ENCODE measurements at regions not wholly inside any gene's neighbourhood (a gene's known extent, or its start where the extent isn't known, plus 50 kb on each side); places are given as distances from the start of the nearest gene placed in this dataset.

GRCh38 chr19:57047743-57048142 is 72.0 kb upstream of the USP29 start:
- H3K9me3 ChIP-seq (replicated peaks in 1 of 3) = no peaks in the 10 kb centered on the region
- intact Hi-C loops (cut with DNase I) = no loop called here
- 72 to 84% (median 81%) methylated on average over 3 of the region's 3 CpGs for WGBS, 4 donors

GRCh38 chr19:57050863-57051262 is 68.9 kb upstream of the USP29 start:
- intact Hi-C loops (cut with DNase I) = loop anchor here in 1 of 2 donors (10.0 kb wide), 1 partner anchor 46 kb away; no protein-coding TSS in a partner anchor
- Histone ChIP-seq H3K27me3 (no peaks in the 10 kb centered on the region), H3K9me3 (replicated peaks in 1 of 3) (no peaks in the 10 kb centered on the region), H3K27ac (no peak overlapping the region), H3K36me3 (replicated peaks in 1 of 2) (no peaks in the 10 kb centered on the region), H3K4me1 (replicated peaks in 1 of 2) (no peaks in the 10 kb centered on the region), H3K4me3 (no peak overlapping the region)
- TF ChIP-seq CTCF (IDR thresholded peaks at IDR 0.05) = no peak
- no peak for TF ChIP-seq POLR2A (IDR thresholded peaks at IDR 0.05)
- 72 to 81% (median 76%) methylated on average over 2 of the region's 2 CpGs for WGBS, 4 donors
- DNase-seq = no peak

More at GRCh38 chr19:57047743-57048142, 72.0 kb upstream of the USP29 start:
- no peak overlapping the region for H3K27ac ChIP-seq
- H3K27me3 ChIP-seq = no peaks in the 10 kb centered on the region
- no peaks in the 10 kb centered on the region for H3K36me3 ChIP-seq (replicated peaks in 1 of 2)
- H3K4me1 ChIP-seq (replicated peaks in 1 of 2) = no peaks in the 10 kb centered on the region
- no peak for DNase-seq
- TF ChIP-seq POLR2A (IDR thresholded peaks at IDR 0.05) (no peak), CTCF (IDR thresholded peaks at IDR 0.05) (no peak)
- no peak overlapping the region for H3K4me3 ChIP-seq

DNA sequence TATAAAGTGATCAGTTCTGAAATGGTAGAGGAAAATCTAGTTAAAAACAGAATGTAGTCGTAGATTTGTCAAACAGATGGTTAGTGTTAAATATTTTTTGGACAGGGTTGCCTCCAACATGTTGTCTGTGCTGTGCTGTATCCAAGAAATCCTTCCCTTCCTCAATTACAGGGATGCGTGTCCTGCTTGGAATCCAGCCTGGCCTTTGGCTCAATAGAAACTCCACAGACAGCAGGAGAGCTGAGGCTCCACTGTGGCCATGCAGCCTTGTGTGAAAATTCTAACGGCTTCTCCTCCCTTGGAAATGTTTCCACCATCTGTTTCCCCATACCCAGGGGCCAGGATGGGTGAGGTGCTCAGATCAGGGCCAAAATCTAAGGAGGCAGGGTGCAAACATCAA is 67.7 kb upstream of the USP29 start:
- TF ChIP-seq POLR2A (IDR thresholded peaks at IDR 0.05) = no peak
- 52 to 70% (median 58%) methylated on average over 3 of the region's 3 CpGs for WGBS, 4 donors
- Histone ChIP-seq H3K27me3 (no peaks in the 10 kb centered on the region), H3K4me3 (no peak overlapping the region), H3K4me1 (replicated peaks in 1 of 2) (peaks cover 0 to 6% of the 10 kb centered on the region in 2 donors), H3K9me3 (replicated peaks in 1 of 3) (no peaks in the 10 kb centered on the region), H3K27ac (no peak overlapping the region), H3K36me3 (replicated peaks in 1 of 2) (no peaks in the 10 kb centered on the region)
- DNase-seq = no peak
- intact Hi-C loops (cut with DNase I) = loop anchor here in 1 of 2 donors (10.0 kb wide), 1 partner anchor 47 kb away; no protein-coding TSS in a partner anchor

DNA sequence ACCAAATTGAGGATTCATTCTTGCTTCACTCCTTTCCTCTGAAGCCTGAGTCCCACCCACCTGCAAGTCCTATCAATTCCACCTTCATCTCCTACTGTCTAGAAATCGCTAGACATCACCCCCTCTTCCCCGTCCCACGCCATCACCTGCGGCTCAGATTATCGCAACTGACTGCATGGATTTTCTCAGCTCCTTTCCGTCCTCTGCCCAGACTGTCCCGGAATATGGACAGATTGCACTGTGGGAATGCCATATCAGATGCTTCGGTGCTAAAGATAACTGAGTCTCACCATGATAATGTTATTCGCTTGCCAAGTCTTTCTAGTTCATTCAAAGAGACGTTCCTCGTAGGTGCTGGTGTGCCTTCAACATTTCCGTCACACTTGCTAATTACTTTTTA is 66.4 kb upstream of the USP29 start:
- Histone ChIP-seq H3K27ac (no peak overlapping the region), H3K27me3 (no peaks in the 10 kb centered on the region), H3K36me3 (replicated peaks in 1 of 2) (no peaks in the 10 kb centered on the region), H3K4me3 (no peak overlapping the region), H3K9me3 (replicated peaks in 1 of 3) (no peaks in the 10 kb centered on the region), H3K4me1 (replicated peaks in 1 of 2) (peaks cover 0 to 7% of the 10 kb centered on the region in 2 donors)
- 92 to 97% (median 94%) methylated on average over 12 of the region's 12 CpGs for WGBS, 4 donors
- intact Hi-C loops (cut with DNase I) = loop anchor here in 1 of 2 donors (10.0 kb wide), 1 partner anchor 49 kb away; no protein-coding TSS in a partner anchor
- no peak for DNase-seq
- TF ChIP-seq CTCF (IDR thresholded peaks at IDR 0.05) = no peak
- TF ChIP-seq POLR2A (IDR thresholded peaks at IDR 0.05) = no peak

DNA sequence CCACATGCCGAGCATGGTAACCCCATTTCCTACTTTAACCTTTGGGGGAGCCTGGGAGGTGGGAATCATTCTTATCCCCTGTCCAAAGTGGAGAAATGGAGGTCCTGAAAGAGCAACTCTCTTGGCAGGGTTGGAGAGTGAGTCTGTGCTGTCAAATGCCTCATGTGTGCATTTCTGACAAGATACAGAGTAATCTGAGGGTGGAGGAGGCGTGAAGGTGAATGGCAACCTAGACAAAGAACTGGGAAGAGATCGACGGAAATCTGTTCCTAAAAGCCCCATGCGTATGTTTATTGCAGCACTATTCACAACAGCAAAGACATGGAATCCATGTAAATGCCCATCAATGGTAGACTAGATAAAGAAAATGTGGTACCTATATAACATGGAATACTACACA is 63.8 kb upstream of the USP29 start:
- Histone ChIP-seq H3K27me3 (no peaks in the 10 kb centered on the region), H3K4me1 (replicated peaks in 1 of 2) (peaks cover 0 to 7% of the 10 kb centered on the region in 2 donors), H3K27ac (no peak overlapping the region), H3K4me3 (no peak overlapping the region), H3K9me3 (replicated peaks in 1 of 3) (no peaks in the 10 kb centered on the region), H3K36me3 (replicated peaks in 1 of 2) (no peaks in the 10 kb centered on the region)
- intact Hi-C loops (cut with DNase I) = loop anchor here in 1 of 2 donors (10.0 kb wide), 1 partner anchor 51 kb away; no protein-coding TSS in a partner anchor
- no peak for DNase-seq
- TF ChIP-seq POLR2A (IDR thresholded peaks at IDR 0.05) (no peak), CTCF (IDR thresholded peaks at IDR 0.05) (no peak)
- WGBS, 4 donors = 96 to 98% (median 96%) methylated on average over 5 of the region's 5 CpGs

All from adrenal gland (tissue), 9 donors.